ENCODE measurements at regions not wholly inside any gene's neighbourhood (a gene's known extent, or its start where the extent isn't known, plus 50 kb on each side); places are given as distances from the start of the nearest gene placed in this dataset.

- no peak for TF ChIP-seq CTCF (IDR thresholded peaks at IDR 0.05; ENCODE audit: poor library complexity)
- no peak for TF ChIP-seq EZH2 (IDR thresholded peaks at IDR 0.05; ENCODE audit: borderline replicate concordance)
- TF ChIP-seq EZH2phosphoT487 (IDR thresholded peaks at IDR 0.05; ENCODE audit: low read depth, severe bottlenecking, unreplicated experiment) = no peak
Measured at GRCh38 chr4:115360431-115360830, 247.0 kb upstream of the NDST4 start.

All from hepatocyte (in vitro differentiated cells).